Vagina (tissue), 2 donors: ENCODE measurements at regions not wholly inside any gene's neighbourhood (a gene's known extent, or its start where the extent isn't known, plus 50 kb on each side); places are given as distances from the start of the nearest gene placed in this dataset.

Experiments used
- POLR2A ChIP-seq, 2 donors: fragments of 450-650 bp; IDR thresholded peaks; one replicate each; pipeline ENCODE4 v1.6.1; 2017; ENCODE audit warnings: antibody characterized with exemption in 2 of 2, mild to moderate bottlenecking in 2 of 2, moderate library complexity in 2 of 2
- POLR2AphosphoS5 ChIP-seq, 2 donors: sonication (generic); formaldehyde crosslinking; IDR thresholded peaks; one replicate each; pipeline ENCODE4 v1.9.0; 2017; ENCODE audit warnings: antibody characterized with exemption in 2 of 2, mild to moderate bottlenecking in 2 of 2, low read depth in 1 of 2; ENCODE audit not compliant: insufficient read depth in 1 of 2
- TF ChIP-seq, protein P1 (sequence below), 3 experiments: fragments of 450-650 bp in 2 of 3; fragments of 200-600 bp in 1 of 3; sonication (generic) in 1 of 3; IDR thresholded peaks; one replicate each; pipeline ENCODE4 v1.5.1; 2017 to 2019; ENCODE audit warnings: antibody characterized with exemption in 3 of 3, mild to moderate bottlenecking in 2 of 3, moderate library complexity in 2 of 3

DNA sequence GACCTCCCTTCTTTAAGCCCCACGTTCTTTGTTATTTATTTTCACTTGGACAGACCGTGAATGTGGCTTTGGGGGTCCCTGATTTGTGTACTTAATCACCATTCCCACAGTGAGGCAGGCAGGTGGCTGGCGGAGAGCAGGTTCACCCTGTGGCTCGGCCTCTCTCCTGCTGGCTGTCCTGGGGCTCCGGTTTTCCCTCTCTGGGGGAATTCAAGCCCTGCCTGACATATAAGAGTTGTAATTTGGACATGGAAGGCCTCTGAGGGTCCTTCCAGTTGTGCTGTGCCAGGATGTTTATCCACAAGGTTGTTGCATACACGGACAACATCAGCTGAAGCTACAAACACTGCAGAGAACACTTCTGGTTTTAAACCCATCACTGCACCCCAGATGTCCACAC lies 824.5 kb downstream of the TBC1D22A start:
- TF ChIP-seq, protein P1, sequence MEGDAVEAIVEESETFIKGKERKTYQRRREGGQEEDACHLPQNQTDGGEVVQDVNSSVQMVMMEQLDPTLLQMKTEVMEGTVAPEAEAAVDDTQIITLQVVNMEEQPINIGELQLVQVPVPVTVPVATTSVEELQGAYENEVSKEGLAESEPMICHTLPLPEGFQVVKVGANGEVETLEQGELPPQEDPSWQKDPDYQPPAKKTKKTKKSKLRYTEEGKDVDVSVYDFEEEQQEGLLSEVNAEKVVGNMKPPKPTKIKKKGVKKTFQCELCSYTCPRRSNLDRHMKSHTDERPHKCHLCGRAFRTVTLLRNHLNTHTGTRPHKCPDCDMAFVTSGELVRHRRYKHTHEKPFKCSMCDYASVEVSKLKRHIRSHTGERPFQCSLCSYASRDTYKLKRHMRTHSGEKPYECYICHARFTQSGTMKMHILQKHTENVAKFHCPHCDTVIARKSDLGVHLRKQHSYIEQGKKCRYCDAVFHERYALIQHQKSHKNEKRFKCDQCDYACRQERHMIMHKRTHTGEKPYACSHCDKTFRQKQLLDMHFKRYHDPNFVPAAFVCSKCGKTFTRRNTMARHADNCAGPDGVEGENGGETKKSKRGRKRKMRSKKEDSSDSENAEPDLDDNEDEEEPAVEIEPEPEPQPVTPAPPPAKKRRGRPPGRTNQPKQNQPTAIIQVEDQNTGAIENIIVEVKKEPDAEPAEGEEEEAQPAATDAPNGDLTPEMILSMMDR (IDR thresholded peaks at IDR 0.05) = no peak
- no peak for TF ChIP-seq POLR2A (IDR thresholded peaks at IDR 0.05)
- TF ChIP-seq POLR2AphosphoS5 (IDR thresholded peaks at IDR 0.05; ENCODE audit: insufficient read depth in 1 of 2, low read depth in 1 of 2) = no peak
